Omental fat pad (tissue), 3 donors: ENCODE measurements at regions not wholly inside any gene's neighbourhood (a gene's known extent, or its start where the extent isn't known, plus 50 kb on each side); places are given as distances from the start of the nearest gene placed in this dataset.

ENCODE experiments used
- ATAC-seq: fragments of 150-250 bp; one replicate; pipeline ENCODE4 v1.9.1; 2016; ENCODE audit warnings: mild to moderate bottlenecking, moderate library complexity; ENCODE audit not compliant: low FRiP score
- DNase-seq: peaks from one replicate; pipeline ENCODE4 v3.0.0-alpha.2; 2019; ENCODE audit warnings: low spot score
- CTCF ChIP-seq, 3 donors: fragments of 450-650 bp; IDR thresholded peaks; one replicate each; pipeline ENCODE4 v1.5.1; 2016 to 2017; ENCODE audit warnings: antibody characterized with exemption in 3 of 3, mild to moderate bottlenecking in 3 of 3, moderate library complexity in 2 of 3

GRCh38 chr4:3829211-3829955 is 63.2 kb downstream of the ADRA2C start:
- no peak for TF ChIP-seq CTCF (IDR thresholded peaks at IDR 0.05)
- DNase-seq (no peak), ATAC-seq (no peak)

GRCh38 chr4:3829956-3830773 is 64.0 kb downstream of the ADRA2C start:
- no peak for DNase-seq

GRCh38 chr4:3830774-3831528 is 64.8 kb downstream of the ADRA2C start:
- TF ChIP-seq CTCF (IDR thresholded peaks at IDR 0.05), result no peak
- no peak for DNase-seq
- ATAC-seq, result no peak

More at GRCh38 chr4:3829956-3830773, 64.0 kb downstream of the ADRA2C start:
- no peak for TF ChIP-seq CTCF (IDR thresholded peaks at IDR 0.05)
- no peak for ATAC-seq

GRCh38 chr4:3831529-3832150 is 65.5 kb downstream of the ADRA2C start:
- ATAC-seq (no peak), DNase-seq (no peak)
- no peak for TF ChIP-seq CTCF (IDR thresholded peaks at IDR 0.05)

GRCh38 chr4:3832536-3833220 is 66.5 kb downstream of the ADRA2C start:
- no peak for TF ChIP-seq CTCF (IDR thresholded peaks at IDR 0.05)
- DNase-seq (no peak), ATAC-seq (no peak)

GRCh38 chr4:3833326-3833989 is 67.3 kb downstream of the ADRA2C start:
- ATAC-seq, result no peak
- TF ChIP-seq CTCF (IDR thresholded peaks at IDR 0.05), result no peak

More at GRCh38 chr4:3833326-3833989, 67.3 kb downstream of the ADRA2C start:
- DNase-seq, result no peak
